Non-pigmented ciliary epithelial cell (primary cell): ENCODE measurements at regions not wholly inside any gene's neighbourhood (a gene's known extent, or its start where the extent isn't known, plus 50 kb on each side); places are given as distances from the start of the nearest gene placed in this dataset.
A peak's percentile ranks its signal among the peaks of the same experiment; 100 is the strongest.
"Not testable (repeated sequence)": the region's sequence is repeated elsewhere in the genome, so short reads cannot be mapped to it uniquely, and the experiment has no call there.

Experiments
- DNase-seq: peaks from one replicate; pipeline ENCODE4 v3.0.0-alpha.2; 2010; ENCODE audit warnings: low read depth

GRCh38 chr12:28023156-28023887 is 50.8 kb upstream of the PTHLH start:
- peak; percentile 84 for DNase-seq

- DNase-seq = peak; percentile 81
Measured at GRCh38 chr12:28024231-28024995, 51.9 kb upstream of the PTHLH start.

- no peak for DNase-seq
Measured at GRCh38 chr12:28025821-28026505, 53.4 kb upstream of the PTHLH start.

- no peak for DNase-seq
Measured at GRCh38 chr12:28026701-28027100, 54.2 kb upstream of the PTHLH start.

GRCh38 chr12:28027328-28027727 is 54.8 kb upstream of the PTHLH start:
- DNase-seq = no peak

- no peak for DNase-seq
Measured at GRCh38 chr12:28027947-28028724, 55.6 kb upstream of the PTHLH start.

GRCh38 chr12:28032811-28033537 is 60.4 kb upstream of the PTHLH start:
- DNase-seq = no peak

- DNase-seq = no peak
Measured at GRCh38 chr12:28033538-28033915, 61.0 kb upstream of the PTHLH start.

- no peak for DNase-seq
Measured at GRCh38 chr12:28034271-28034670, 61.7 kb upstream of the PTHLH start.

GRCh38 chr12:28035500-28035899 is 63.0 kb upstream of the PTHLH start:
- no peak for DNase-seq

GRCh38 chr12:28036940-28037339 is 64.4 kb upstream of the PTHLH start:
- DNase-seq = no peak

GRCh38 chr12:28040246-28040645 is 67.7 kb upstream of the PTHLH start:
- DNase-seq = no peak

- not testable (repeated sequence) for DNase-seq
Measured at GRCh38 chr12:28046600-28046999, 74.1 kb upstream of the PTHLH start.

- no peak for DNase-seq
Measured at GRCh38 chr12:28050606-28051005, 78.1 kb upstream of the PTHLH start.

GRCh38 chr12:28051516-28052354 is 79.2 kb upstream of the PTHLH start:
- no peak for DNase-seq

- DNase-seq = no peak
Measured at GRCh38 chr12:28053564-28053963, 81.0 kb upstream of the PTHLH start.

- DNase-seq = no peak
Measured at GRCh38 chr12:28054583-28054982, 82.0 kb upstream of the PTHLH start.

- no peak for DNase-seq
Measured at GRCh38 chr12:28057856-28058615, 85.5 kb upstream of the PTHLH start.

GRCh38 chr12:28059220-28059619 is 86.7 kb upstream of the PTHLH start:
- DNase-seq = no peak

- no peak for DNase-seq
Measured at GRCh38 chr12:28059668-28060067, 87.1 kb upstream of the PTHLH start.
